A549 (cell line): ENCODE measurements at regions not wholly inside any gene's neighbourhood (a gene's known extent, or its start where the extent isn't known, plus 50 kb on each side); places are given as distances from the start of the nearest gene placed in this dataset.

Experiments used
- ATAC-seq, 2 experiments: fragments of 200-7000 bp in 1 of 2; fragments of >200 bp in 1 of 2; cut with Nextera tagmentation in 1 of 2; cut with Tn5 transposase in 1 of 2; 3 replicates each; pipeline versions ENCODE4 v1.8.0 to v1.9.1; 2018 to 2020; ENCODE audit warnings: mild to moderate bottlenecking in 1 of 2, moderate library complexity in 1 of 2
- CTCF ChIA-PET: fragments of 300-600 bp; sonication (Branson Sonifier 250); formaldehyde crosslinking; extraction: SDS; loops from one replicate; lab custom pipeline; 2021; ENCODE audit warnings: antibody characterized with exemption, inconsistent platforms; lab: Yijun Ruan, JAX
- POLR2A ChIA-PET: fragments of 350-600 bp; formaldehyde crosslinking; extraction: SDS; loops from one replicate; lab custom pipeline; 2021; ENCODE audit warnings: antibody characterized with exemption, inconsistent platforms; lab: Yijun Ruan, JAX
- DNase-seq, 2 experiments: peaks; one replicate each; pipeline versions ENCODE4 v3.0.0 to v3.0.0-alpha.2; 2011 to 2016; ENCODE audit warnings: low read depth in 1 of 2, low spot score in 1 of 2
- FAIRE-seq: peaks from 2 replicates; lab custom pipeline; 2011; peaks lifted over from hg19 to GRCh38; lab: Jason Lieb, UNC
- H3K27ac ChIP-seq, 2 experiments: fragments of >200 bp; sonication (Bioruptor Twin); formaldehyde crosslinking; 3 replicates each; pipeline ENCODE4 v1.5.1; 2016 to 2017
- H3K4me1 ChIP-seq: fragments of >200 bp; sonication (Bioruptor Twin); formaldehyde crosslinking; 3 replicates; pipeline ENCODE4 v1.6.1; 2016
- H3K4me2 ChIP-seq: fragments of >200 bp; sonication (Bioruptor Twin); formaldehyde crosslinking; 3 replicates; pipeline ENCODE4 v1.6.1; 2016
- H3K4me3 ChIP-seq: fragments of >200 bp; sonication (Bioruptor Twin); formaldehyde crosslinking; 3 replicates; pipeline ENCODE4 v1.5.1; 2016
- H3K9me3 ChIP-seq: fragments of >200 bp; sonication (Bioruptor Twin); formaldehyde crosslinking; 3 replicates; pipeline ENCODE4 v1.6.1; 2016
- CBX8 ChIP-seq: fragments of 200-600 bp; sonication (generic); IDR thresholded peaks from 2 replicates; pipeline ENCODE4 v1.6.1; 2016
- CHD4 ChIP-seq: fragments of 200-600 bp; sonication (generic); IDR thresholded peaks from 2 replicates; pipeline ENCODE4 v1.6.1; 2016; ENCODE audit warnings: antibody characterized with exemption, mild to moderate bottlenecking, borderline replicate concordance
- ELK1 ChIP-seq: fragments of 150-350 bp; IDR thresholded peaks from 2 replicates; pipeline ENCODE4 v1.6.1; 2014; ENCODE audit warnings: low read depth, mild to moderate bottlenecking, low read length
- EP300 ChIP-seq, 2 experiments: fragments of >200 bp; sonication (Bioruptor Twin); formaldehyde crosslinking; IDR thresholded peaks; 2 replicates in 1 of 2; 3 replicates in 1 of 2; pipeline ENCODE4 v1.6.1; 2016 to 2017
- ESRRA ChIP-seq: fragments of 150-350 bp; IDR thresholded peaks from 2 replicates; pipeline ENCODE4 v1.6.1; 2014; ENCODE audit warnings: mild to moderate bottlenecking, low read length, borderline replicate concordance
- FOSL2 ChIP-seq, 2 experiments: fragments of 450-650 bp in 1 of 2; fragments of >200 bp in 1 of 2; sonication (Bioruptor Twin) in 1 of 2; formaldehyde crosslinking; IDR thresholded peaks; 2 replicates each; pipeline versions ENCODE4 v1.5.0 to v1.6.1; 2016 to 2020; ENCODE audit warnings: mild to moderate bottlenecking in 1 of 2, moderate library complexity in 1 of 2
- FOXS1 ChIP-seq: fragments of 250-450 bp; sonication (Bioruptor Pico); IDR thresholded peaks from 2 replicates; pipeline ENCODE4 v1.5.0; 2020; ENCODE audit warnings: mild to moderate bottlenecking, moderate library complexity
- GATA3 ChIP-seq: IDR thresholded peaks from 2 replicates; pipeline ENCODE4 v1.6.1; 2012; ENCODE audit warnings: borderline replicate concordance
- HEYL ChIP-seq: fragments of 250-450 bp; sonication (Bioruptor Pico); IDR thresholded peaks from 2 replicates; pipeline ENCODE4 v1.8.0; 2021; ENCODE audit warnings: mild to moderate bottlenecking, moderate library complexity
- HMGXB4 ChIP-seq: fragments of 250-450 bp; sonication (Bioruptor Pico); IDR thresholded peaks from 2 replicates; pipeline ENCODE4 v1.5.0; 2021; ENCODE audit warnings: mild to moderate bottlenecking, moderate library complexity, borderline replicate concordance
- HOXA7 ChIP-seq: fragments of 250-450 bp; sonication (Bioruptor Pico); IDR thresholded peaks from 2 replicates; pipeline ENCODE4 v1.5.0; 2020; ENCODE audit warnings: mild to moderate bottlenecking, moderate library complexity
- KDM1A ChIP-seq: fragments of 200-600 bp; sonication (generic); IDR thresholded peaks from 2 replicates; pipeline ENCODE4 v1.6.1; 2016; ENCODE audit warnings: low read depth, mild to moderate bottlenecking
- MAFK ChIP-seq: fragments of 450-650 bp; IDR thresholded peaks from 2 replicates; pipeline ENCODE4 v1.6.1; 2014; ENCODE audit not compliant: partially characterized antibody
- MAZ ChIP-seq: fragments of 150-350 bp; IDR thresholded peaks from 2 replicates; pipeline ENCODE4 v1.6.1; 2014; ENCODE audit warnings: antibody characterized with exemption, low read depth, low read length, borderline replicate concordance
- MYC ChIP-seq: IDR thresholded peaks from 2 replicates; pipeline ENCODE4 v1.6.1; 2012; ENCODE audit warnings: mild to moderate bottlenecking, inconsistent platforms, low read length, improper control_type of control experiment, borderline replicate concordance
- NPAS2 ChIP-seq: fragments of 250-450 bp; sonication (Bioruptor Pico); IDR thresholded peaks from 2 replicates; pipeline ENCODE4 v1.8.0; 2022; ENCODE audit warnings: mild to moderate bottlenecking, moderate library complexity, borderline replicate concordance
- NR3C1 ChIP-seq: fragments of >200 bp; sonication (Bioruptor Twin); formaldehyde crosslinking; IDR thresholded peaks from 3 replicates; pipeline ENCODE4 v1.6.1; 2017
- POLR2AphosphoS2 ChIP-seq: conservative IDR thresholded peaks from 2 replicates; pipeline ENCODE4 v1.6.1; 2012; ENCODE audit warnings: low read length, improper control_type of control experiment, inconsistent platforms
- RFX5 ChIP-seq: fragments of 450-650 bp; IDR thresholded peaks from 2 replicates; pipeline ENCODE4 v1.7.1; 2014; ENCODE audit warnings: antibody characterized with exemption, mild to moderate bottlenecking, moderate library complexity
- RNF2 ChIP-seq: fragments of 200-600 bp; sonication (generic); IDR thresholded peaks from 2 replicates; pipeline ENCODE4 v1.6.1; 2016; ENCODE audit warnings: low read depth, mild to moderate bottlenecking, antibody characterized with exemption, moderate library complexity, borderline replicate concordance
- SMC3 ChIP-seq: fragments of >200 bp; sonication (Bioruptor Twin); formaldehyde crosslinking; IDR thresholded peaks from 3 replicates; pipeline ENCODE4 v1.6.1; 2018; ENCODE audit warnings: inconsistent platforms
- ZFP36 ChIP-seq: fragments of 450-650 bp; IDR thresholded peaks from 2 replicates; pipeline ENCODE4 v1.6.1; 2014; ENCODE audit warnings: borderline replicate concordance; ENCODE audit not compliant: partially characterized antibody
- ZSCAN20 ChIP-seq: fragments of 250-450 bp; sonication (Bioruptor Pico); IDR thresholded peaks from 2 replicates; pipeline ENCODE4 v1.8.0; 2022; ENCODE audit warnings: mild to moderate bottlenecking, moderate library complexity
- WGBS: methylation state at CpG from one replicate; pipeline ENCODE4 v1.1.6; 2017; ENCODE audit errors: missing lambda C conversion rate; 5-methylcytosine and 5-hydroxymethylcytosine counted together
- TF ChIP-seq, protein P1 (sequence below): IDR thresholded peaks from 2 replicates; pipeline ENCODE4 v1.6.1; 2012
- TF ChIP-seq, protein P2 (sequence below): fragments of >200 bp; sonication (Bioruptor Twin); formaldehyde crosslinking; IDR thresholded peaks from 3 replicates; pipeline ENCODE4 v1.5.1; 2016
- TF ChIP-seq, protein P3 (sequence below): IDR thresholded peaks from 2 replicates; pipeline ENCODE4 v1.6.1; 2012
- TF ChIP-seq, protein P4 (sequence below): fragments of 450-650 bp; IDR thresholded peaks from 2 replicates; pipeline ENCODE4 v1.6.1; 2014; ENCODE audit warnings: antibody characterized with exemption

DNA sequence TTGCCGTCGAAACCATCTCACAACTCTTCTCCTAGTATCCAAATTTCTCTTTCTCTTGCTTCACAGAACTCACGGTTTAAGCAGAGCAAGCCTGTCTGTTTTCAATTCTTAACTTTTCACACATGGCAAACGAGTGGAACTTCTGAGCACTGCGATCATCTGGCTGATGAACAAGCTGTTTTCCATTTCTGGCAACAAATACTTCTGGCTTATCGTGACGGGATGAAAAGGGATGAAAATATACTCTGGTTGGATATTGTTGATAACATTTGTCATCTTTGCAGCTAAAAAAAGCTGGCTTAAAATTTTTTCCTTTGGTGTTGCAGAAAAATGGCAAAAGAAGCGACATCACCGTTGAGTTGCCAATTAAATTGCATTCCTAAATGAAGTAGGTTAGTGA is 515.2 kb upstream of the JARID2 start:
- ChIA-PET CTCF (no interaction called here), POLR2A (no interaction called here)
- ATAC-seq (no peak), FAIRE-seq (no peak), DNase-seq (no peak)
- no peak overlapping the region for H3K4me3 ChIP-seq
- 96% methylated on average over 9 of the region's 9 CpGs for WGBS
- H3K27ac ChIP-seq, result peak overlapping the region; percentile 74 to 89; a peak in 5 of 6 replicates
- no peaks in the 10 kb centered on the region; the same call in 2 of the 3 replicates for H3K9me3 ChIP-seq
- peaks cover 45% of the 10 kb centered on the region for H3K4me1 ChIP-seq
- no peak overlapping the region for H3K4me2 ChIP-seq
- TF ChIP-seq ZSCAN20, result no peak
- no peak for TF ChIP-seq SMC3
- TF ChIP-seq KDM1A, result no peak
- TF ChIP-seq CHD4, result no peak
- no peak for TF ChIP-seq ZFP36
- TF ChIP-seq ELK1, result no peak
- TF ChIP-seq POLR2AphosphoS2, result no peak
- TF ChIP-seq HOXA7 (CRISPR knock-in tag), result no peak
- TF ChIP-seq, protein P1, sequence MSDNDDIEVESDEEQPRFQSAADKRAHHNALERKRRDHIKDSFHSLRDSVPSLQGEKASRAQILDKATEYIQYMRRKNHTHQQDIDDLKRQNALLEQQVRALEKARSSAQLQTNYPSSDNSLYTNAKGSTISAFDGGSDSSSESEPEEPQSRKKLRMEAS, result no peak
- no peak for TF ChIP-seq CBX8
- TF ChIP-seq, protein P2, sequence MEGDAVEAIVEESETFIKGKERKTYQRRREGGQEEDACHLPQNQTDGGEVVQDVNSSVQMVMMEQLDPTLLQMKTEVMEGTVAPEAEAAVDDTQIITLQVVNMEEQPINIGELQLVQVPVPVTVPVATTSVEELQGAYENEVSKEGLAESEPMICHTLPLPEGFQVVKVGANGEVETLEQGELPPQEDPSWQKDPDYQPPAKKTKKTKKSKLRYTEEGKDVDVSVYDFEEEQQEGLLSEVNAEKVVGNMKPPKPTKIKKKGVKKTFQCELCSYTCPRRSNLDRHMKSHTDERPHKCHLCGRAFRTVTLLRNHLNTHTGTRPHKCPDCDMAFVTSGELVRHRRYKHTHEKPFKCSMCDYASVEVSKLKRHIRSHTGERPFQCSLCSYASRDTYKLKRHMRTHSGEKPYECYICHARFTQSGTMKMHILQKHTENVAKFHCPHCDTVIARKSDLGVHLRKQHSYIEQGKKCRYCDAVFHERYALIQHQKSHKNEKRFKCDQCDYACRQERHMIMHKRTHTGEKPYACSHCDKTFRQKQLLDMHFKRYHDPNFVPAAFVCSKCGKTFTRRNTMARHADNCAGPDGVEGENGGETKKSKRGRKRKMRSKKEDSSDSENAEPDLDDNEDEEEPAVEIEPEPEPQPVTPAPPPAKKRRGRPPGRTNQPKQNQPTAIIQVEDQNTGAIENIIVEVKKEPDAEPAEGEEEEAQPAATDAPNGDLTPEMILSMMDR, result no peak
- TF ChIP-seq MAFK, result no peak
- no peak for TF ChIP-seq GATA3
- TF ChIP-seq, protein P3, sequence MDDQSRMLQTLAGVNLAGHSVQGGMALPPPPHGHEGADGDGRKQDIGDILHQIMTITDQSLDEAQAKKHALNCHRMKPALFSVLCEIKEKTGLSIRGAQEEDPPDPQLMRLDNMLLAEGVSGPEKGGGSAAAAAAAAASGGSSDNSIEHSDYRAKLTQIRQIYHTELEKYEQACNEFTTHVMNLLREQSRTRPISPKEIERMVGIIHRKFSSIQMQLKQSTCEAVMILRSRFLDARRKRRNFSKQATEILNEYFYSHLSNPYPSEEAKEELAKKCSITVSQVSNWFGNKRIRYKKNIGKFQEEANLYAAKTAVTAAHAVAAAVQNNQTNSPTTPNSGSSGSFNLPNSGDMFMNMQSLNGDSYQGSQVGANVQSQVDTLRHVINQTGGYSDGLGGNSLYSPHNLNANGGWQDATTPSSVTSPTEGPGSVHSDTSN, result no peak
- no peak for TF ChIP-seq HEYL (CRISPR knock-in tag)
- no peak for TF ChIP-seq NPAS2 (CRISPR knock-in tag)

DNA sequence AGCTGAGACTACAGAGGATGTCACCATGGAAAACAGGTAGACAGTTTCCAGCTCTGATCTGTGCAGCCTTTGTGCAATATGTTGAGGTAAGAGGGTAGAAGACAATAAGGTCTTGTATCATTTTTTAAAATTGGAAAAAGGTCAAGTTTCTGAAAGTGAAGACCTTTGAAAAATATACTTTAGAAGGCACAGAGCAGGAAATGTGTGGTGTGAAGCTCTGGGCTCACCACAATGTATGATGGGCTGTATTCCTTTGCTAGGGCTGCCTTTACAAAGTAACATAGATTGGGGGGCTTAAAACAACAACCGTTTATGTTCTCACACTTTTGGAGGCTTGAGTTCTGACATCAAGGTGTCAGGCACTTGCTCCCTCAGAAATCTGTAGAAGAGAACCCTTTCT is 514.3 kb upstream of the JARID2 start:
- ChIA-PET CTCF (interaction anchor here (0.6 kb wide), 1 partner anchor 957 kb away, joined by 4 read pairs; no protein-coding TSS in a partner anchor), POLR2A (no interaction called here)
- 82% methylated on average over 1 of the region's 1 CpG for WGBS
- Histone ChIP-seq H3K4me2 (no peak overlapping the region), H3K4me3 (no peak overlapping the region), H3K4me1 (peaks cover 45% of the 10 kb centered on the region), H3K9me3 (no peaks in the 10 kb centered on the region; the same call in 2 of the 3 replicates), H3K27ac (peak overlapping the region; percentile 74 to 89; a peak in 5 of 6 replicates)
- ATAC-seq (no peak), FAIRE-seq (no peak), DNase-seq (no peak)
- TF ChIP-seq ELK1 (no peak), CHD4 (no peak)

DNA sequence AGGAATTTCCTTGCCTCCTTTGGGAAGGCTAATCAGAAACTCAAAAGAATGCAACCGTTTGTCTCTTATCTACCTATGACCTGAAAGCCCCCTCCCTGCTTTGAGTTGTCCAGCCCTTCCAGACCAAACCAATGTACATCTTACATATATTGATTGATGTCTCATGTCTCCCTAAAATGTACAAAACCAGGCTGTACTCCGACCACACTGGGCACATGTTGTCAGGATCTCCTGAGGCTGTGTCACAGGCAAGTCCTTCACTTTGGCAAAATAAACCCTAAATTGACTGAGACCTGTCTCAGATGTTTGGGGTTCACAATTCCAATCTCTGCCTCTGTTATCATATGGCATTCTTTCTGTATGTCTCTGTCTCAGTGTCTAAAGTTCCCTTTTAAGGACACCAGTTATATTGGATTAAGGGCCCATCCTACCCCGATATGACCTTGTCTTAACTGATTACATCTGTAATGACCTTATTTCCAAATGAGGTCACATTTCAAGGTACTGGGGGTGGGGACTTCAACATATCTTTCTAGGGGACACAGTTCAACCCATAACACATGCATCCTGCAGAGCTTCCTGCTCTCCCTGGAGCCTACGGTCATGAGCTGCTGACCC is 513.5 kb upstream of the JARID2 start:
- DNase-seq, result no peak
- FAIRE-seq, result no peak
- TF ChIP-seq MYC (no peak), HMGXB4 (CRISPR knock-in tag) (no peak), ESRRA (no peak), FOSL2 (IDR thresholded peaks at IDR 0.05) (no peak), FOSL2 (CRISPR knock-in tag; IDR thresholded peaks at IDR 0.05) (no peak), RFX5 (no peak), RNF2 (no peak), FOXS1 (CRISPR knock-in tag) (no peak), EP300 (IDR thresholded peaks at IDR 0.05) (no peak), MAZ (no peak), NR3C1 (no peak), HOXA7 (CRISPR knock-in tag) (no peak)
- TF ChIP-seq, protein P4, sequence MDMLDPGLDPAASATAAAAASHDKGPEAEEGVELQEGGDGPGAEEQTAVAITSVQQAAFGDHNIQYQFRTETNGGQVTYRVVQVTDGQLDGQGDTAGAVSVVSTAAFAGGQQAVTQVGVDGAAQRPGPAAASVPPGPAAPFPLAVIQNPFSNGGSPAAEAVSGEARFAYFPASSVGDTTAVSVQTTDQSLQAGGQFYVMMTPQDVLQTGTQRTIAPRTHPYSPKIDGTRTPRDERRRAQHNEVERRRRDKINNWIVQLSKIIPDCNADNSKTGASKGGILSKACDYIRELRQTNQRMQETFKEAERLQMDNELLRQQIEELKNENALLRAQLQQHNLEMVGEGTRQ, result no peak
- ChIA-PET CTCF (interaction anchor here (0.6 kb wide), 1 partner anchor 958 kb away, joined by 4 read pairs; no protein-coding TSS in a partner anchor), POLR2A (no interaction called here)
- Histone ChIP-seq H3K4me1 (peaks cover 45% of the 10 kb centered on the region), H3K9me3 (no peaks in the 10 kb centered on the region; the same call in 2 of the 3 replicates), H3K4me2 (peak overlapping the region; percentile 68), H3K4me3 (no peak overlapping the region), H3K27ac (peak overlapping the region; percentile 74 to 89)
- 53% methylated on average over 4 of the region's 4 CpGs for WGBS
- no peak for ATAC-seq
